Transverse colon (tissue), 4 donors: ENCODE measurements at regions not wholly inside any gene's neighbourhood (a gene's known extent, or its start where the extent isn't known, plus 50 kb on each side); places are given as distances from the start of the nearest gene placed in this dataset.

ENCODE experiments used
- EP300 ChIP-seq: sonication (generic); formaldehyde crosslinking; IDR thresholded peaks from one replicate; pipeline ENCODE4 v1.6.1; 2017; ENCODE audit warnings: antibody characterized with exemption, low read depth
- POLR2A ChIP-seq: fragments of 450-650 bp; IDR thresholded peaks from one replicate; pipeline ENCODE4 v1.6.1; 2016; ENCODE audit warnings: antibody characterized with exemption, mild to moderate bottlenecking, moderate library complexity
- POLR2AphosphoS5 ChIP-seq, 3 donors: sonication (generic); formaldehyde crosslinking; IDR thresholded peaks; one replicate each; pipeline ENCODE4 v1.6.1; 2016; ENCODE audit warnings: antibody characterized with exemption in 3 of 3
- TF ChIP-seq, protein P1 (sequence below), 5 experiments: fragments of 200-600 bp in 3 of 5; fragments of 450-650 bp in 2 of 5; sonication (generic) in 3 of 5; IDR thresholded peaks; 1 replicate in 2 of 5; 2 replicates in 3 of 5; pipeline ENCODE4 v1.5.1; 2016 to 2017; ENCODE audit warnings: antibody characterized with exemption in 5 of 5, inconsistent platforms in 3 of 5, mild to moderate bottlenecking in 2 of 5, moderate library complexity in 1 of 5

DNA sequence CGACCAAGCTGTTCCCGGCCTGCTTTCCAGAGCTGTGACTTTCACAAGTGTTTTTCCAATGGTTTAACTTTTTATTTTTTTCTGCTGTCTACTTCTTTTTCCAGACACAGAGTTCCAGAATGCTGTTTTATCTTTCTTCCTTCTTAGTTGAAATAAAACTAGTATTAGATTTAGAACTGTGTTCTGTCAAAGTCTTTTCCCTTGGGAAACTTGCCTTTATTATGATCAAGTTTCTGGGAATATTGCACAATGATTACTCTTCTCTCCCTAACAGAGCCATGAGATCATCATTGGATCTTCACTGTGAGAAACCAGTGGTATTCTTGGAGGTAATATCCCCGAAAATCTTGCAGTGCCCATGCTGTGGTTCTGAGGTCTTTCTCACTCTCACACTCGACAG, 104.9 kb upstream of the KCND2 start:
- TF ChIP-seq POLR2A (no peak), POLR2AphosphoS5 (IDR thresholded peaks at IDR 0.05) (no peak), EP300 (no peak)
- TF ChIP-seq, protein P1, sequence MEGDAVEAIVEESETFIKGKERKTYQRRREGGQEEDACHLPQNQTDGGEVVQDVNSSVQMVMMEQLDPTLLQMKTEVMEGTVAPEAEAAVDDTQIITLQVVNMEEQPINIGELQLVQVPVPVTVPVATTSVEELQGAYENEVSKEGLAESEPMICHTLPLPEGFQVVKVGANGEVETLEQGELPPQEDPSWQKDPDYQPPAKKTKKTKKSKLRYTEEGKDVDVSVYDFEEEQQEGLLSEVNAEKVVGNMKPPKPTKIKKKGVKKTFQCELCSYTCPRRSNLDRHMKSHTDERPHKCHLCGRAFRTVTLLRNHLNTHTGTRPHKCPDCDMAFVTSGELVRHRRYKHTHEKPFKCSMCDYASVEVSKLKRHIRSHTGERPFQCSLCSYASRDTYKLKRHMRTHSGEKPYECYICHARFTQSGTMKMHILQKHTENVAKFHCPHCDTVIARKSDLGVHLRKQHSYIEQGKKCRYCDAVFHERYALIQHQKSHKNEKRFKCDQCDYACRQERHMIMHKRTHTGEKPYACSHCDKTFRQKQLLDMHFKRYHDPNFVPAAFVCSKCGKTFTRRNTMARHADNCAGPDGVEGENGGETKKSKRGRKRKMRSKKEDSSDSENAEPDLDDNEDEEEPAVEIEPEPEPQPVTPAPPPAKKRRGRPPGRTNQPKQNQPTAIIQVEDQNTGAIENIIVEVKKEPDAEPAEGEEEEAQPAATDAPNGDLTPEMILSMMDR (IDR thresholded peaks at IDR 0.05) = no peak
